ENCODE measurements at regions not wholly inside any gene's neighbourhood (a gene's known extent, or its start where the extent isn't known, plus 50 kb on each side); places are given as distances from the start of the nearest gene placed in this dataset.

GRCh38 chr4:56240554-56241174, 146.6 kb downstream of the AASDH start:
- no peak for TF ChIP-seq CTCF (IDR thresholded peaks at IDR 0.05 in 2 of 3, conservative IDR thresholded peaks at IDR 0.05 in 1 of 3; ENCODE audit: borderline replicate concordance in 1 of 3, insufficient read depth in 1 of 3, low read depth in 2 of 3, low read length in 2 of 3)
- no peak for TF ChIP-seq POLR2AphosphoS5 (IDR thresholded peaks at IDR 0.05; ENCODE audit: low read depth, low read length)
- no peak for TF ChIP-seq RAD21 (IDR thresholded peaks at IDR 0.05; ENCODE audit: low read depth)
- TF ChIP-seq POLR2A (IDR thresholded peaks at IDR 0.05; ENCODE audit: borderline replicate concordance, extremely low read depth, insufficient read depth, insufficient read length) = no peak
- TF ChIP-seq EZH2 (IDR thresholded peaks at IDR 0.05) = no peak
- TF ChIP-seq TCF7L2 (IDR thresholded peaks at IDR 0.05; ENCODE audit: borderline replicate concordance, extremely low read depth, insufficient read depth, insufficient read length) = no peak
- no peak for TF ChIP-seq ZNF274 (IDR thresholded peaks at IDR 0.05; ENCODE audit: low read depth, low read length)
- TF ChIP-seq REST (IDR thresholded peaks at IDR 0.05; ENCODE audit: low read depth) = no peak
- TF ChIP-seq EZH2phosphoT487 (IDR thresholded peaks at IDR 0.05; ENCODE audit: borderline replicate concordance) = no peak
- TF ChIP-seq SP1 (IDR thresholded peaks at IDR 0.05; ENCODE audit: low read depth) = no peak
- TF ChIP-seq, protein P1, sequence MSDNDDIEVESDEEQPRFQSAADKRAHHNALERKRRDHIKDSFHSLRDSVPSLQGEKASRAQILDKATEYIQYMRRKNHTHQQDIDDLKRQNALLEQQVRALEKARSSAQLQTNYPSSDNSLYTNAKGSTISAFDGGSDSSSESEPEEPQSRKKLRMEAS (IDR thresholded peaks at IDR 0.05) = no peak
- no peak for TF ChIP-seq CBX3 (IDR thresholded peaks at IDR 0.05; ENCODE audit: low read depth)
- no peak for TF ChIP-seq JUND (IDR thresholded peaks at IDR 0.05)
- TF ChIP-seq SIN3A (IDR thresholded peaks at IDR 0.05; ENCODE audit: low read depth) = no peak

Measured in HCT116 (cell line).